ENCODE measurements at regions not wholly inside any gene's neighbourhood (a gene's known extent, or its start where the extent isn't known, plus 50 kb on each side); places are given as distances from the start of the nearest gene placed in this dataset.
"Not testable (repeated sequence)": the region's sequence is repeated elsewhere in the genome, so short reads cannot be mapped to it uniquely, and the experiment has no call there.

DNA sequence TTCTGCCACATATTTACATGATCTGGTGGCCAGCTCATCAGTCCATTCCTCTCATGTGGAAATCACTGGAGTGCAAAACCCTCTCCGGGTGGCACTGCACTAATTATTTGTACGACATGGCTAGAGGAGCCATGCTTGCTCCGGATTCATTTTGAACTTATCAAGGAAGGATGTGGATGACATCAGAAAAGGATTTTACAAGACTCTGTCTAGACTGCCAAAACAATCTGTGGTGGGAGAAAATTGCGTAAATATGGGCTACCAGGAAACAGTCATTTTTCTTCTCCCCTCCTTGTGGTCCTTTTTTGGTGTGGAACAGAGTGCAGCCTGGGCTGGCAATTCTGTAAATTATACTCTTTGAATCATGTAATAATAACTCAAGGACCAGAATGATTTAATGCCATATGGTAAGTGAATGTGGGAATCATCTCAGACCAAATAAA, 123.4 kb upstream of the IFNE start:
- no peak for DNase-seq

GRCh38 chr9:21607576-21607975, 125.5 kb upstream of the IFNE start:
- no peak for DNase-seq

DNA sequence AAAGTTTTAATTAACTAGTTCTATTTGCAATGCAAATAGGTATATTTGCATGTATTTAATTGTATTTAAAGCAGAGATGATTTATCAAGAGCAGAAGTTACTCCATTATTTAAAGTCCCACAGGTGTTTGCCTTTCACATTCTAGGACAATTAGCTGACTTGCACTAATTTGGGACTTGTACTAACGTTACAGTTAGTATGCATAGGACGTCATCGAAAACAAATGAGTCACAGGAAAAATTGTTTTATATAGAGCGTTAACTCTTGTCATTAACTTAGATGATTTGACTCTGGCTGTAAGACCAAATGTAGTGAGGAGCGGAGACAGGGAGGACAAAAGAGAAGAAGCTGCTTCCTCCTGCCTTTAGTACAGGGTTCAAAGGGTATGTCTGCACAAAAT, 126.1 kb upstream of the IFNE start:
- DNase-seq, result no peak

DNA sequence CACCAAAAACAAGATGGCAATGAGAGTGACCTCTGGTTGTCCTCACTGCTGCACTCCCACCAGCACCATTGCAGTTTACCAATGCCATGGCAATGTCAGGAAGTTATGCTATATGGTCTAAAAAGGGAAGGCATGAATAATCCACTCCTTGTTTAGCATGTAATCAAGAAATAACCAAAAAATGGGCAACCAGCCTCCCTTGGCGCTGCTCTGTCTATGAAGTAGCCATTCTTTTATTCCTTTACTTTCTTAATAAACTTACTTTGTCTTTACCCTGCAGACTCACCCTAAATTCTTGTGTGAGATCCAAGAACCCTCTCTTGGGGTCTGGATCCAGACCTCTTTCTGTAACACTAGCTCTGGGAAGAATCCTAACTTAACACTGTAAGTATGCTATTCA, 127.4 kb upstream of the IFNE start:
- DNase-seq, result no peak

DNA sequence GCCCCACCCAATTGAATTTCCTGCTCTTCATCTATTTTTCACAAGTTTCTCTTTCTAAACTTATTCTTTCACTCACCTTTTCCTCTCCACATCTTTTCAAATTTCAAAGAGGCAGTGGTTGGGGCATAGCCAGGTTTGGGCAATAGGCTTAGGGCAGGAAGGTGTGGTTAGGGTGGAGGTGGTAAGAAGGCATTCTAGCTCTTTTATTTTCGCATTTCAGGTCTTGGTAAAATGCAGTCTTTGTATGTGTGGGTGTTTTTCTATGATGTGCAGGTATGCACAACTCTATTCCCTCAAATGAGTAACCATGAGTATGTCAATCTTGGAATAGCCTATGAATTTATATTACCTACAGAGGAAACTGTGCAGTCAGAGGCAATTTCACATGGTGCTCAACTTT, 129.8 kb upstream of the IFNE start:
- DNase-seq, result no peak

DNA sequence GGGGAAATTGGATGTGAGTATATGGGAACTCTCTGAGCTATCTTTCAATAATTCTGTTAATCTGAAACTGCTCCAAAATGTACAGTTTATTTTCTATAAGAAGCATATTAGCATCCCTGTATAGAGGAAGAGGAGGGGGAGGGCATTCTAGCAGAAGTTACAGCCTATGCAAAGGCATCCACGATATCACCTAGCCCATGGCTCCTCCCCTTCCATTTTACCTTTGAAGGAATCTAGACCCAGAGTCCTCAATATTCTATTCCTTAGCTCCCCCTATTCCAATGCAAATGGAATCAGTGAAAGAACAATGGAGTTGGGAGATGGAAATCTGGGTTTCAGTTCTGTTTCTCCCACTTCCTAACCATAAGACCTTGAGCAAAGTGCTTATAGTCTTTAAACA, 132.9 kb upstream of the IFNE start:
- no peak for DNase-seq

- DNase-seq, result no peak
Observed at GRCh38 chr9:21615446-21615845, 133.3 kb upstream of the IFNE start.

DNA sequence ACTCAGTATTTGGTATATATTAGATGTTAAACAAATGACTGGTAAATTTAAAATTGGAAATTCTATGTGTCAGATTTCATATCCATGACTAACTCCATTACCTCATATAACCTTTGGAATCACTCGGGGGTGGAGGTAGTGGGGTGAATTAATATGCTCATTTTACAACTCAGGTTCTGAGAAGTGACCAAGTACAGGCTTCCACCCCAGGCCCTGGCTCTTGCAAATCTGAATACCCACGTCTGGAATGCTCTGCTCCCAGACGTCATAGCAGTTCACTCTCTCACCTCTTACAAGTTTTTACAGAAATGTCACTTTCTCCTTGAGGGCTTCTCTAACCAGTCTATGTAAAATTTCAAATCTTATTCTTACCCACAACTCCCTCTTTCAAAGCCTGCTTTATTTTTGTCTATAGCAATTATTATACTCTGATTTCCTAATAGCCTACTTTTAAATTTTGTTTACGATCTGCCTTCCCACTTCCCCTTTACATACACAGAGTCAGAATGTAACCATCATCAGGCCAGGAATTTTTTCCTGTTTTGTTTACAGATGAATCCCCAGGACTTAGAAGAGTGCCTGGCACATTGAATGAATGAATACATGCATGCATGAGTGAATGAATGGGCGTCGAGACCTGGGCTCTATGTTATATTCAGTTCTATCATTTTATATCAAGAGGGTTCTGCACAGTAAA, 134.1 kb upstream of the IFNE start:
- DNase-seq, result no peak

GRCh38 chr9:21624675-21625644, 142.8 kb upstream of the IFNE start:
- DNase-seq, result no peak

GRCh38 chr9:21626493-21626892, 144.4 kb upstream of the IFNE start:
- DNase-seq, result no peak

GRCh38 chr9:21628954-21629353, 146.8 kb upstream of the IFNE start:
- DNase-seq, result not testable (repeated sequence)

GRCh38 chr9:21634951-21635350, 152.8 kb upstream of the IFNE start:
- DNase-seq, result no peak

GRCh38 chr9:21638104-21638503, 156.0 kb upstream of the IFNE start:
- no peak for DNase-seq

DNA sequence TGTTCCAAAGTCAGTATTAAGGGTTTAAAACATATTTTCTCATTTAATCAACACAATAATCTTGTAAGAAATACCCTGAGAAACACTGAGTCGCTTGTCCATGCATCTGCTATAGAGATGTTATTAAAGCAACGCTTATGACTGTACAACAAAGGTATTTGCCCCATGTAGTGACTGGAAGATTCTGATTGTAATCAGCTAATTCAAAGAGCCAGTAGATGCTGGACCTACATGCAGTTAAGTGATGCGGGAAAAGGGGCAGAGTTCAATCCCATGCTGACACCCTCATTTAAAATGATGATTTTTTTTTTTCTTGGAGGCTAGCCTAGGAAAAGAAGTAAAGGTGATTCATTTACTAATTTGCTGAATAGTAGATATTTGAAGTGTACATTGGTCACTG, 149.3 kb upstream of the MTAP start:
- DNase-seq, result no peak

DNA sequence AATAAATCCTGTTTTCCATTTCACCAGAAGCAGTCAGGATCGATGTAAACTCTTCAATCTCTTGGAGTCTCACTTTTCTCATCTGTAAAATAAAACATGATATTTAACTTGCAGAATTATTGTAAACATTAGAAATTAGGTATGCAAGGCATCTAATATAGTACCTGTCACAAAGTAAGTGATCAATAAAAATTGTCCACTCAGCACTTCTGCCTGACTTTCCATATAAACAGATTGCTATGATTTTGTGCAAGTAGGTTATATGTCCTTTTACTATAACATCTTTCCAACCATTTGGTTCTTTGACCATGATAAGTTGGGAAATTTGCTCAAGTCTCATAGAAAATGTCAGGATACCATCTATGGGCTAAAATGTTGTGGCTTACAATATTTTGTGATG, 148.8 kb upstream of the MTAP start:
- no peak for DNase-seq

- DNase-seq, result no peak
Observed at GRCh38 chr9:21656776-21657674, 145.4 kb upstream of the MTAP start.

DNA sequence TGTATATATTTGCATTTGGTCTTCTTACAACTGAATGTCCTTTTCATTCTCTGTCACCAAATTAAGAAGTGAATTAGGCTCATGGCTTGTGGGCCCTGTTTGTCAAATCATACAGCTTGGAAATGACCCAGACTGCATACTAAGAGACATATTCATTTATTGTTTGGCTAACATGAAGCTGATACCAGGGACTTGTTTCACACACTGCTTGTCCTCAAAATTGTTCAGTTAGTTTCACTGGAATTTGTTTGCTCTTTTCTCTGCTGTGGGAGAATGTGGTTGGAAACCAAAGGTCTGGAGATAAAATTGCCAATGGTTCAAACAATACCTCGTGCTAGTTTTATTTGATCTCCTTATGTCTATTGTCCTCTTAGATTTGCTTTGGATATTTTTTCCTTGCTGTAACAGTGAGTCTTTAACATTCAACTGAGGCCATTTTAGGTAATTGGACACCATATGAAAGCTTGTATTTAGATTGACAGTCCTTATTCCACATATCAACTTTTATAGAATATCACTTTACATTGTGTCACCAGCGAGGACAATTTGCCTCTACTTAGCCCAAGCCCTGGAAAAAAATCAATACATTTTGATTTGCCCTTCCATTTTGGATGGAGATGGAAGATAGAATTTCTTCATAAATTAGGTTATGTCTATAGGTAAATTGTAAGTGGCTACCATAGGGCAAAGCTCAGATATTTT, 144.3 kb upstream of the MTAP start:
- no peak for DNase-seq

DNA sequence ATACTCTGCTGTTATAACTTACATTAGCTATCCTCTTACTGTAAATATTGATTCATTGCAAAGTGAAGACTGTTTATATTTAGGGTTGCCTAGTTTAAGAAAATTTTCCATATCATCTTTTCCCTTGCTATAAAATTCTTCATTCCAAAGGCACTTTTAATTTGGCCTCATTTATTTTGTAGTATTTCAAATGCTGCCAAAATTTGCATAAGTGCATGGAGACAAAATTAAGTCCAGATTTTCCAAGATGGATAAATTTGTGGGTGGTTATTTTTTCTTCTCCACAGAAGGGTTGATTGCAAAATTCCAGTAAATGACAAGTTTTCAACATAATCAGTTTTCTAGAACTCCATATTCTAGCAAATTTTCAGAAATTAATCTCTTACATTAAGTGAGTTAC, 141.5 kb upstream of the MTAP start:
- no peak for DNase-seq

GRCh38 chr9:21661626-21662025, 140.8 kb upstream of the MTAP start:
- no peak for DNase-seq

- no peak for DNase-seq
Observed at GRCh38 chr9:21668516-21668915, 133.9 kb upstream of the MTAP start.

DNA sequence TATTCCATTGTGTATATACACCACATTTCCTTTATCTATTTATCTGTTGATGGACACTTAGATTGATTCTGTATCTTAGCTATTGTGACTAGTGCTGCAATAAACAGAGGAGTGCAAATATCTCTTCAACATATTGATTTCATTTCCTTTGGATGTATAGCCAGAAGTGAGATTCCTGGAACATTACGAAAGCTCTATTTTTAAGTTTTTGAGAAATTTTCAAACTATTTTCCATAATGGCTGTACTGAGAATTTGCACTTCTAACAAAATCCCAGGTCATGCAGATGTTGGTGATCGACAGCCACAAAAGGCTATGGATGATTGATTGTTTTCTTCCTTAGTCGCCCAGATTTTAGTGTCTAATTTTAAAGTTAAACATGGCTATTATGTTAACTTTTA, 132.7 kb upstream of the MTAP start:
- DNase-seq, result no peak

DNA sequence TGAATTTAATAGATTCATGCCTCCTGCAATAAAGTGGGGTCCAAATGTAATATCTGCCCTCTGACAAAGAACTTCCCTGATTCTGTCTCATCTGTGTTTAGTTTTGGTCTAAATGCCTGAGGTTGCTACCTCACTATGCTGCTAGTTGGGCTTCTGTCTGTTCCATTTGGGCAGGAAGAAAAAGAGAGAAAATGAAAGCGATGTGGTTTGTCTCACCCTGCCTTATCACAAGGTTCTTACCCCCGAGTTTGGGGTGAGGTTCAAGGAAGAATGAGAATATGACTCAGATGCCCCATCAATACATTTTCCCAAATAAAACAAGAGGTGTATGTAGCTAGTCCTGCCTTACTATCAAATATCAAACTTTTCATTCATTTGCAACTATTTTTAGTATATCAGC, 132.1 kb upstream of the MTAP start:
- DNase-seq, result no peak

GRCh38 chr9:21672140-21672539, 130.3 kb upstream of the MTAP start:
- DNase-seq, result no peak
